Ishikawa (cell line): ENCODE measurements at regions not wholly inside any gene's neighbourhood (a gene's known extent, or its start where the extent isn't known, plus 50 kb on each side); places are given as distances from the start of the nearest gene placed in this dataset.

Source experiments
- CEBPB ChIP-seq: IDR thresholded peaks from 2 replicates; pipeline ENCODE4 v1.6.1; 2012
- CREB1 ChIP-seq: IDR thresholded peaks from 2 replicates; pipeline ENCODE4 v1.6.1; 2012; ENCODE audit warnings: low read depth
- EGR1 ChIP-seq: IDR thresholded peaks from 2 replicates; pipeline ENCODE4 v1.6.1; 2012
- EP300 ChIP-seq: IDR thresholded peaks from 2 replicates; pipeline ENCODE4 v1.6.1; 2012; ENCODE audit warnings: borderline replicate concordance
- FOXM1 ChIP-seq: IDR thresholded peaks from 2 replicates; pipeline ENCODE4 v1.6.1; 2012; ENCODE audit warnings: low read depth, borderline replicate concordance
- NFIC ChIP-seq: IDR thresholded peaks from 2 replicates; pipeline ENCODE4 v1.6.1; 2012
- RAD21 ChIP-seq: IDR thresholded peaks from 2 replicates; pipeline ENCODE4 v1.6.1; 2012; ENCODE audit warnings: low read depth
- REST ChIP-seq: IDR thresholded peaks from 2 replicates; pipeline ENCODE4 v1.6.1; 2012; ENCODE audit warnings: low read depth, mild to moderate bottlenecking
- TAF1 ChIP-seq: IDR thresholded peaks from 2 replicates; pipeline ENCODE4 v1.6.1; 2012; ENCODE audit warnings: low read depth, mild to moderate bottlenecking
- TCF12 ChIP-seq: IDR thresholded peaks from 2 replicates; pipeline ENCODE4 v1.6.1; 2012; ENCODE audit warnings: low read depth
- TEAD4 ChIP-seq: IDR thresholded peaks from 2 replicates; pipeline ENCODE4 v1.6.1; 2012
- YY1 ChIP-seq: IDR thresholded peaks from 2 replicates; pipeline ENCODE4 v1.6.1; 2012; ENCODE audit warnings: low read depth
- ZBTB7A ChIP-seq: IDR thresholded peaks from 2 replicates; pipeline ENCODE4 v1.6.1; 2012; ENCODE audit warnings: low read depth
- TF ChIP-seq, protein P1 (sequence below): IDR thresholded peaks from 2 replicates; pipeline ENCODE4 v1.6.1; 2012
- TF ChIP-seq, protein P2 (sequence below): IDR thresholded peaks from 2 replicates; pipeline ENCODE4 v1.6.1; 2012

- TF ChIP-seq TEAD4, result no peak
- no peak for TF ChIP-seq TAF1
- TF ChIP-seq CEBPB, result no peak
- no peak for TF ChIP-seq RAD21
Measured at GRCh38 chr10:56269181-56269580, 91.9 kb downstream of the ZWINT start.

GRCh38 chr10:56266120-56266519 lies 94.9 kb downstream of the ZWINT start:
- TF ChIP-seq TAF1, result no peak
- TF ChIP-seq REST, result no peak
- no peak for TF ChIP-seq EP300
- TF ChIP-seq TEAD4, result no peak
- no peak for TF ChIP-seq RAD21
- no peak for TF ChIP-seq CREB1
- no peak for TF ChIP-seq EGR1
- no peak for TF ChIP-seq CEBPB
- no peak for TF ChIP-seq ZBTB7A
- no peak for TF ChIP-seq TCF12
- TF ChIP-seq FOXM1, result no peak
- TF ChIP-seq YY1, result no peak
- no peak for TF ChIP-seq NFIC
- TF ChIP-seq, protein P1, sequence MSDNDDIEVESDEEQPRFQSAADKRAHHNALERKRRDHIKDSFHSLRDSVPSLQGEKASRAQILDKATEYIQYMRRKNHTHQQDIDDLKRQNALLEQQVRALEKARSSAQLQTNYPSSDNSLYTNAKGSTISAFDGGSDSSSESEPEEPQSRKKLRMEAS, result no peak
- TF ChIP-seq, protein P2, sequence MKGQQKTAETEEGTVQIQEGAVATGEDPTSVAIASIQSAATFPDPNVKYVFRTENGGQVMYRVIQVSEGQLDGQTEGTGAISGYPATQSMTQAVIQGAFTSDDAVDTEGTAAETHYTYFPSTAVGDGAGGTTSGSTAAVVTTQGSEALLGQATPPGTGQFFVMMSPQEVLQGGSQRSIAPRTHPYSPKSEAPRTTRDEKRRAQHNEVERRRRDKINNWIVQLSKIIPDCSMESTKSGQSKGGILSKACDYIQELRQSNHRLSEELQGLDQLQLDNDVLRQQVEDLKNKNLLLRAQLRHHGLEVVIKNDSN, result no peak

GRCh38 chr10:56258991-56259390 lies 102.1 kb downstream of the ZWINT start:
- TF ChIP-seq YY1, result no peak
- TF ChIP-seq, protein P2, result no peak
- no peak for TF ChIP-seq CEBPB
- TF ChIP-seq NFIC, result no peak
- no peak for TF ChIP-seq REST
- TF ChIP-seq RAD21, result no peak
- TF ChIP-seq EP300, result no peak
- no peak for TF ChIP-seq TCF12
- no peak for TF ChIP-seq TAF1
- TF ChIP-seq TEAD4, result no peak
- no peak for TF ChIP-seq EGR1
- TF ChIP-seq CREB1, result no peak
- TF ChIP-seq, protein P1, result no peak
- no peak for TF ChIP-seq FOXM1
- TF ChIP-seq ZBTB7A, result no peak

GRCh38 chr10:56258378-56258777 lies 102.7 kb downstream of the ZWINT start:
- TF ChIP-seq TAF1, result no peak
- no peak for TF ChIP-seq REST
- TF ChIP-seq FOXM1, result no peak
- TF ChIP-seq, protein P1, result no peak
- TF ChIP-seq EP300, result no peak
- no peak for TF ChIP-seq CEBPB
- TF ChIP-seq ZBTB7A, result no peak
- TF ChIP-seq CREB1, result no peak
- TF ChIP-seq, protein P2, result no peak
- no peak for TF ChIP-seq TCF12
- no peak for TF ChIP-seq EGR1
- TF ChIP-seq NFIC, result no peak
- TF ChIP-seq TEAD4, result no peak
